ENCODE measurements at regions not wholly inside any gene's neighbourhood (a gene's known extent, or its start where the extent isn't known, plus 50 kb on each side); places are given as distances from the start of the nearest gene placed in this dataset.
A peak's percentile ranks its signal among the peaks of the same experiment; 100 is the strongest.

GRCh38 chr10:109274681-109275080 is 648.6 kb downstream of the XPNPEP1 start:
- H3K4me3 ChIP-seq (ENCODE audit: control insufficient read depth, low read depth, low read length): no peak overlapping the region
- no peak for DNase-seq (ENCODE audit: low read depth)
- no peak for TF ChIP-seq CTCF (conservative IDR thresholded peaks at IDR 0.05; ENCODE audit: control insufficient read depth, insufficient read depth, low read depth, low read length)

- TF ChIP-seq CTCF (conservative IDR thresholded peaks at IDR 0.05; ENCODE audit: control insufficient read depth, insufficient read depth, low read depth, low read length): no peak
- DNase-seq (ENCODE audit: low read depth): no peak
- H3K4me3 ChIP-seq (ENCODE audit: control insufficient read depth, low read depth, low read length): no peak overlapping the region
These were observed 653.1 kb downstream of the XPNPEP1 start for GRCh38 chr10:109270173-109270572.

GRCh38 chr10:109264004-109264403 is 659.3 kb downstream of the XPNPEP1 start:
- DNase-seq (ENCODE audit: low read depth): no peak
- no peak overlapping the region for H3K4me3 ChIP-seq (ENCODE audit: control insufficient read depth, low read depth, low read length)
- no peak for TF ChIP-seq CTCF (conservative IDR thresholded peaks at IDR 0.05; ENCODE audit: control insufficient read depth, insufficient read depth, low read depth, low read length)

GRCh38 chr10:109261231-109261630 is 662.1 kb downstream of the XPNPEP1 start:
- H3K4me3 ChIP-seq (ENCODE audit: control insufficient read depth, low read depth, low read length): no peak overlapping the region
- TF ChIP-seq CTCF (conservative IDR thresholded peaks at IDR 0.05; ENCODE audit: control insufficient read depth, insufficient read depth, low read depth, low read length): no peak
- DNase-seq (ENCODE audit: low read depth): no peak

GRCh38 chr10:109259293-109259692 is 664.0 kb downstream of the XPNPEP1 start:
- H3K4me3 ChIP-seq (ENCODE audit: control insufficient read depth, low read depth, low read length): no peak overlapping the region
- TF ChIP-seq CTCF (conservative IDR thresholded peaks at IDR 0.05; ENCODE audit: control insufficient read depth, insufficient read depth, low read depth, low read length): no peak
- DNase-seq (ENCODE audit: low read depth): peak; percentile 44

- DNase-seq (ENCODE audit: low read depth): no peak
- H3K4me3 ChIP-seq (ENCODE audit: control insufficient read depth, low read depth, low read length): no peak overlapping the region
- no peak for TF ChIP-seq CTCF (conservative IDR thresholded peaks at IDR 0.05; ENCODE audit: control insufficient read depth, insufficient read depth, low read depth, low read length)
These were observed 670.0 kb downstream of the XPNPEP1 start for GRCh38 chr10:109253306-109253705.

- no peak for TF ChIP-seq CTCF (conservative IDR thresholded peaks at IDR 0.05; ENCODE audit: control insufficient read depth, insufficient read depth, low read depth, low read length)
- DNase-seq (ENCODE audit: low read depth): no peak
These were observed 673.2 kb downstream of the XPNPEP1 start for GRCh38 chr10:109250152-109250551.

More at GRCh38 chr10:109250152-109250551, 673.2 kb downstream of the XPNPEP1 start:
- H3K4me3 ChIP-seq (ENCODE audit: control insufficient read depth, low read depth, low read length): no peak overlapping the region

Measured in fibroblast of mammary gland (primary cell).